HepG2 (cell line): ENCODE measurements at regions not wholly inside any gene's neighbourhood (a gene's known extent, or its start where the extent isn't known, plus 50 kb on each side); places are given as distances from the start of the nearest gene placed in this dataset.

Source experiments
- ATAC-seq: fragments of 200-7000 bp; cut with Tn5 transposase; 3 replicates; pipeline ENCODE4 v1.9.1; 2020; ENCODE audit warnings: mild to moderate bottlenecking, moderate library complexity
- BruUV-seq: library from RNA; stranded (reverse); fragments of 400-500 nt; replicated peaks from 2 replicates; lab custom pipeline; 2021; lab: Mats Ljungman, UMichigan
- CTCF ChIA-PET: fragments of 300-600 bp; formaldehyde crosslinking; extraction: SDS; loops from one replicate; lab custom pipeline; 2021; ENCODE audit warnings: low total read pairs, inconsistent platforms, low intra/inter-chr PET ratio; lab: Yijun Ruan, JAX
- POLR2A ChIA-PET: fragments of 350-600 bp; sonication (Branson Sonifier 250); formaldehyde crosslinking; loops from one replicate; lab custom pipeline; 2020; ENCODE audit warnings: antibody characterized with exemption, inconsistent platforms; lab: Yijun Ruan, JAX
- DNase-seq: peaks from one replicate; pipeline ENCODE4 v3.0.0-alpha.2; 2015; ENCODE audit warnings: low spot score
- FAIRE-seq: peaks from 3 replicates; lab custom pipeline; 2011; peaks lifted over from hg19 to GRCh38; lab: Jason Lieb, UNC
- H2AFZ ChIP-seq: one replicate; pipeline ENCODE4 v1.6.1; 2011; ENCODE audit warnings: low read length, inconsistent platforms
- H3K27ac ChIP-seq: fragments of 300-600 bp; 3 replicates; pipeline ENCODE4 v1.8.0; 2011; ENCODE audit warnings: mixed run types, mild to moderate bottlenecking, mixed read lengths, low read length, inconsistent platforms; ENCODE audit not compliant: insufficient read depth; ENCODE audit errors: extremely low read length
- H3K27me3 ChIP-seq, 2 experiments: fragments of 200-600 bp in 1 of 2; 2 replicates in 1 of 2; 3 replicates in 1 of 2; pipeline versions ENCODE4 v1.6.0 to v1.8.0; 2011; ENCODE audit warnings: low read length in 2 of 2, mild to moderate bottlenecking in 2 of 2, moderate library complexity in 2 of 2, inconsistent platforms in 1 of 2; ENCODE audit not compliant: insufficient read depth in 2 of 2, control insufficient read depth in 1 of 2
- H3K36me3 ChIP-seq, 2 experiments: fragments of 200-600 bp in 1 of 2; replicated peaks in 1 of 2; 2 replicates in 1 of 2; 3 replicates in 1 of 2; pipeline versions ENCODE4 v1.5.1 to v1.8.0; 2011; ENCODE audit warnings: low read length in 2 of 2, inconsistent platforms in 1 of 2; ENCODE audit not compliant: insufficient read depth in 2 of 2, control insufficient read depth in 1 of 2
- H3K4me1 ChIP-seq: 2 replicates; pipeline ENCODE4 v1.5.1; 2012; ENCODE audit warnings: low read length, inconsistent platforms; ENCODE audit not compliant: insufficient read depth
- H3K4me2 ChIP-seq: 2 replicates; pipeline ENCODE4 v1.6.0; 2011; ENCODE audit warnings: low read depth, low read length, inconsistent platforms
- H3K4me3 ChIP-seq, 3 experiments: fragments of 200-600 bp in 1 of 3; sonication (generic), shearing (Covaris generic) in 1 of 3; replicated peaks in 1 of 3; 2 replicates each; pipeline ENCODE4 v1.5.1; 2011 to 2016; ENCODE audit warnings: low read length in 3 of 3, inconsistent platforms in 2 of 3, low read depth in 2 of 3, mild to moderate bottlenecking in 2 of 3, control low read depth in 1 of 3, mixed read lengths in 1 of 3; ENCODE audit not compliant: insufficient read depth in 1 of 3
- H3K79me2 ChIP-seq: one replicate; pipeline ENCODE4 v1.6.1; 2011; ENCODE audit warnings: low read length, inconsistent platforms; ENCODE audit not compliant: insufficient read depth
- H3K9ac ChIP-seq: 2 replicates; pipeline ENCODE4 v1.6.0; 2011; ENCODE audit warnings: mild to moderate bottlenecking, low read depth, low read length, inconsistent platforms; ENCODE audit not compliant: insufficient read depth
- H3K9me3 ChIP-seq: 2 replicates; pipeline ENCODE4 v1.5.1; 2012; ENCODE audit warnings: mild to moderate bottlenecking, low read length
- H4K20me1 ChIP-seq: 2 replicates; pipeline ENCODE4 v1.6.0; 2011; ENCODE audit warnings: inconsistent platforms, mild to moderate bottlenecking, low read length, moderate library complexity; ENCODE audit not compliant: insufficient read depth
- CENPT ChIP-seq: sonication (generic); formaldehyde crosslinking; IDR thresholded peaks from 2 replicates; pipeline ENCODE4 v1.8.0; 2022; ENCODE audit warnings: low read depth, mild to moderate bottlenecking, moderate library complexity, missing genetic modification reagents
- CHCHD3 ChIP-seq: sonication (generic); formaldehyde crosslinking; IDR thresholded peaks from 2 replicates; pipeline ENCODE4 v1.8.0; 2022; ENCODE audit warnings: mild to moderate bottlenecking, missing genetic modification reagents, moderate library complexity
- FOXO1 ChIP-seq: sonication (generic); formaldehyde crosslinking; IDR thresholded peaks from 2 replicates; pipeline ENCODE4 v1.4.0; 2020; ENCODE audit warnings: missing genetic modification reagents
- MAFF ChIP-seq: IDR thresholded peaks from 2 replicates; pipeline ENCODE4 v1.6.1; 2011; ENCODE audit warnings: low read depth, low read length, improper control_type of control experiment
- MTF1 ChIP-seq: sonication (generic); formaldehyde crosslinking; IDR thresholded peaks from 2 replicates; pipeline ENCODE4 v1.5.0; 2020; ENCODE audit warnings: missing genetic modification reagents
- POLR2AphosphoS2 ChIP-seq: IDR thresholded peaks from 2 replicates; pipeline ENCODE4 v1.6.1; 2011; ENCODE audit warnings: low read depth, low read length, improper control_type of control experiment
- PRMT3 ChIP-seq: sonication (generic); formaldehyde crosslinking; IDR thresholded peaks from 2 replicates; pipeline ENCODE4 v1.8.1; 2022; ENCODE audit warnings: low read depth, mild to moderate bottlenecking, moderate library complexity, missing genetic modification reagents, borderline replicate concordance
- SIN3A ChIP-seq: IDR thresholded peaks from 2 replicates; pipeline ENCODE4 v1.6.1; 2011; ENCODE audit warnings: low read depth, mild to moderate bottlenecking, control low read depth, low read length, borderline replicate concordance
- SMC3 ChIP-seq: IDR thresholded peaks from 2 replicates; pipeline ENCODE4 v1.6.1; 2011; ENCODE audit warnings: low read length, improper control_type of control experiment
- SP1 ChIP-seq, 2 experiments: fragments of 450-650 bp in 1 of 2; sonication (generic) in 1 of 2; formaldehyde crosslinking in 1 of 2; IDR thresholded peaks; 2 replicates each; pipeline versions ENCODE4 v1.4.0 to v1.6.1; 2016 to 2020; ENCODE audit warnings: missing genetic modification reagents in 1 of 2
- SPEN ChIP-seq: sonication (generic); formaldehyde crosslinking; IDR thresholded peaks from 2 replicates; pipeline ENCODE4 v1.5.1; 2020; ENCODE audit warnings: low read depth, mild to moderate bottlenecking, missing genetic modification reagents
- YEATS4 ChIP-seq: sonication (generic); formaldehyde crosslinking; IDR thresholded peaks from 2 replicates; pipeline ENCODE4 v1.4.0; 2020; ENCODE audit warnings: missing genetic modification reagents, borderline replicate concordance
- ZFP36L2 ChIP-seq: sonication (generic); formaldehyde crosslinking; IDR thresholded peaks from 2 replicates; pipeline ENCODE4 v1.4.0; 2020; ENCODE audit warnings: missing genetic modification reagents
- ZNF101 ChIP-seq: sonication (generic); formaldehyde crosslinking; IDR thresholded peaks from 2 replicates; pipeline ENCODE4 v1.4.0; 2020; ENCODE audit warnings: mild to moderate bottlenecking, low read depth, missing genetic modification reagents, borderline replicate concordance
- ZNF326 ChIP-seq: sonication (generic); formaldehyde crosslinking; IDR thresholded peaks from 2 replicates; pipeline ENCODE4 v1.4.0; 2020; ENCODE audit warnings: missing genetic modification reagents, borderline replicate concordance
- ZNF550 ChIP-seq: sonication (generic); formaldehyde crosslinking; IDR thresholded peaks from 2 replicates; pipeline ENCODE4 v1.4.0; 2020; ENCODE audit warnings: mild to moderate bottlenecking, missing genetic modification reagents, borderline replicate concordance
- WGBS: methylation state at CpG from one replicate; pipeline ENCODE4 v1.1.6; 2017; ENCODE audit warnings: low lambda C conversion rate; 5-methylcytosine and 5-hydroxymethylcytosine counted together
- in situ Hi-C: cut with HindIII; loops from 2 replicates; pipeline ENCODE4 v1.10.0; 2017; ENCODE audit warnings: low pct_unique_long_range_greater_than_20kb; ENCODE audit not compliant: extremely low pct_ligation_motif_present
- intact Hi-C: fragments of 100-400 bp; cut with micrococcal nuclease; formaldehyde crosslinking; loops from one replicate; pipeline ENCODE4 v1.10.0; 2022; ENCODE audit not compliant: unreplicated experiment
- TF ChIP-seq, protein P1 (sequence below): sonication (generic); formaldehyde crosslinking; IDR thresholded peaks from 2 replicates; pipeline ENCODE4 v1.4.0; 2020; ENCODE audit warnings: missing genetic modification reagents, mild to moderate bottlenecking, borderline replicate concordance
- TF ChIP-seq, protein P2 (sequence below): conservative IDR thresholded peaks from 2 replicates; pipeline ENCODE4 v1.6.1; 2018; ENCODE audit warnings: missing genetic modification reagents
- TF ChIP-seq, protein P3 (sequence below): sonication (generic); formaldehyde crosslinking; IDR thresholded peaks from 2 replicates; pipeline ENCODE4 v1.5.1; 2020; ENCODE audit warnings: mild to moderate bottlenecking, missing genetic modification reagents, borderline replicate concordance
- TF ChIP-seq, protein P4 (sequence below): sonication (generic); formaldehyde crosslinking; IDR thresholded peaks from 2 replicates; pipeline ENCODE4 v1.9.0; 2022; ENCODE audit warnings: missing genetic modification reagents, mild to moderate bottlenecking, borderline replicate concordance

DNA sequence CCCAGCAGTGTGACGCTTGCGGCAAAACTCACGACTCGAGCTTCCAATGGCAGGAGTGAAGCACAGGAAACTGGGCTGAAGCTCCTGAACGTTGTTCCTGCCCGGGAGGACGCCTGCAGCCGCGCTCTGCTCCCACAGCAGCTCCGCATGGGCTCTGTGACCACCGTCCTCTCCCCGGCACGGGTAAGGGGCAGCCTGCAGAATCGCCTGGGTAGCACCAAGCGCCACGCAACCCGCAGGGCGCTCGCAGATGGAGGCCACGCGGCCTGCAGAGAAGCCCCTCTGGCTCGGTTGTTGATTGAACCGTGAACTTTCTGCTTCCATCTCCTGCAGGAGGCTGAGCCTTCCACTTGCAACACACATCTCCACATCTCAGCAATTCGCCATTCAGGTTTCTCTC is 63.3 kb upstream of the ZNF236 start (continued):
- TF ChIP-seq ZFP36L2 (CRISPR knock-in tag) (no peak), POLR2AphosphoS2 (no peak), CHCHD3 (CRISPR knock-in tag) (no peak), SIN3A (no peak), ZNF550 (CRISPR knock-in tag) (no peak), MTF1 (CRISPR knock-in tag) (no peak), ZNF326 (CRISPR knock-in tag) (no peak), CENPT (CRISPR knock-in tag) (no peak)
- TF ChIP-seq, protein P1, sequence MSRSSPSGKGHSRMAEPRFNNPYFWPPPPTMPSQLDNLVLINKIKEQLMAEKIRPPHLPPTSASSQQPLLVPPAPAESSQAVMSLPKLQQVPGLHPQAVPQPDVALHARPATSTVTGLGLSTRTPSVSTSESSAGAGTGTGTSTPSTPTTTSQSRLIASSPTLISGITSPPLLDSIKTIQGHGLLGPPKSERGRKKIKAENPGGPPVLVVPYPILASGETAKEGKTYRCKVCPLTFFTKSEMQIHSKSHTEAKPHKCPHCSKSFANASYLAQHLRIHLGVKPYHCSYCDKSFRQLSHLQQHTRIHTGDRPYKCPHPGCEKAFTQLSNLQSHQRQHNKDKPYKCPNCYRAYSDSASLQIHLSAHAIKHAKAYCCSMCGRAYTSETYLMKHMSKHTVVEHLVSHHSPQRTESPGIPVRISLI (CRISPR knock-in tag): no peak

DNA sequence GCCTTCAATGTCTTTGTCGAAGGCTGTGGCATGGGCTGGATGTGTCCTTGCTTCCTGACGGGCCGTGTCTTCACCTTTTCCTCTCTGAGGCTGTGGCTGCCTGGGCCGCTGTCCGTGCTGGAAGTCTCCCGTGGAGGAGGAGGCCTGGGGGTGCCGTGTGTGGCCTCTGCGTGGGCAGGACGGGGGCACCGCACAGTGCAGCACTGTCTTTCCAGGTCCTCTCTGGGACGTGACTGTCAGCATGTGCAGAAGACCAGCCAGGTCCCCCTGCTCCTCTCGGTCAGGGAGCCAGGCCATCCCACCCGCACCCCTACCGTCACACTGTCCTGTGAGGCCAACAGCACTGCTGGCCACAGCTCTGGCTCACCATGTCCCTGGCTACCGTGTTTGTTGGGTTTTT is 64.4 kb upstream of the ZNF236 start:
- no peak for FAIRE-seq
- no peak overlapping the region for H3K4me3 ChIP-seq
- intact Hi-C loops (no loop called here), in situ Hi-C loops (no loop called here)
- peak; percentile 25 for ATAC-seq
- ChIA-PET CTCF (no interaction called here), POLR2A (no interaction called here)
- H3K27ac ChIP-seq: no peak overlapping the region
- DNase-seq: no peak
- BruUV-seq: no TSS peak
- no peak overlapping the region for H2AFZ ChIP-seq
- no peaks in the 10 kb centered on the region for H3K36me3 ChIP-seq
- H3K4me2 ChIP-seq: no peak overlapping the region
- 0 out of 5 replicates have a peak, but pooled peaks cover 0 to 1% of the 10 kb centered on the region in 2 experiments for H3K27me3 ChIP-seq
- no peaks in the 10 kb centered on the region for H3K9me3 ChIP-seq
- no peak overlapping the region for H3K9ac ChIP-seq
- H4K20me1 ChIP-seq: no peaks in the 10 kb centered on the region
- H3K79me2 ChIP-seq: no peaks in the 10 kb centered on the region
- peaks cover 66% of the 10 kb centered on the region for H3K4me1 ChIP-seq
- 64% methylated on average over 10 of the region's 15 CpGs for WGBS
- TF ChIP-seq, protein P2, sequence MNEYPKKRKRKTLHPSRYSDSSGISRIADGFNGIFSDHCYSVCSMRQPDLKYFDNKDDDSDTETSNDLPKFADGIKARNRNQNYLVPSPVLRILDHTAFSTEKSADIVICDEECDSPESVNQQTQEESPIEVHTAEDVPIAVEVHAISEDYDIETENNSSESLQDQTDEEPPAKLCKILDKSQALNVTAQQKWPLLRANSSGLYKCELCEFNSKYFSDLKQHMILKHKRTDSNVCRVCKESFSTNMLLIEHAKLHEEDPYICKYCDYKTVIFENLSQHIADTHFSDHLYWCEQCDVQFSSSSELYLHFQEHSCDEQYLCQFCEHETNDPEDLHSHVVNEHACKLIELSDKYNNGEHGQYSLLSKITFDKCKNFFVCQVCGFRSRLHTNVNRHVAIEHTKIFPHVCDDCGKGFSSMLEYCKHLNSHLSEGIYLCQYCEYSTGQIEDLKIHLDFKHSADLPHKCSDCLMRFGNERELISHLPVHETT (CRISPR knock-in tag): no peak
- TF ChIP-seq FOXO1: no peak
- TF ChIP-seq SMC3: no peak
- TF ChIP-seq SP1 (IDR thresholded peaks at IDR 0.05): no peak
- no peak for TF ChIP-seq SP1 (CRISPR knock-in tag; IDR thresholded peaks at IDR 0.05)
- TF ChIP-seq YEATS4 (CRISPR knock-in tag): no peak
- TF ChIP-seq, protein P3, sequence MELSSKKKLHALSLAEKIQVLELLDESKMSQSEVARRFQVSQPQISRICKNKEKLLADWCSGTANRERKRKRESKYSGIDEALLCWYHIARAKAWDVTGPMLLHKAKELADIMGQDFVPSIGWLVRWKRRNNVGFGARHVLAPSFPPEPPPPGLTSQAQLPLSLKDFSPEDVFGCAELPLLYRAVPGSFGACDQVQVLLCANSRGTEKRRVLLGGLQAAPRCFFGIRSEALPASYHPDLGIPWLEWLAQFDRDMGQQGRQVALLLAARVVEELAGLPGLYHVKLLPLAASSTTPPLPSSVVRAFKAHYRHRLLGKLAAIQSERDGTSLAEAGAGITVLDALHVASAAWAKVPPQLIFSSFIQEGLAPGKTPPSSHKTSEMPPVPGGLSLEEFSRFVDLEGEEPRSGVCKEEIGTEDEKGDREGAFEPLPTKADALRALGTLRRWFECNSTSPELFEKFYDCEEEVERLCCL: no peak
- no peak for TF ChIP-seq SPEN (CRISPR knock-in tag)
- no peak for TF ChIP-seq MAFF
- TF ChIP-seq PRMT3 (CRISPR knock-in tag): no peak
- TF ChIP-seq, protein P4, sequence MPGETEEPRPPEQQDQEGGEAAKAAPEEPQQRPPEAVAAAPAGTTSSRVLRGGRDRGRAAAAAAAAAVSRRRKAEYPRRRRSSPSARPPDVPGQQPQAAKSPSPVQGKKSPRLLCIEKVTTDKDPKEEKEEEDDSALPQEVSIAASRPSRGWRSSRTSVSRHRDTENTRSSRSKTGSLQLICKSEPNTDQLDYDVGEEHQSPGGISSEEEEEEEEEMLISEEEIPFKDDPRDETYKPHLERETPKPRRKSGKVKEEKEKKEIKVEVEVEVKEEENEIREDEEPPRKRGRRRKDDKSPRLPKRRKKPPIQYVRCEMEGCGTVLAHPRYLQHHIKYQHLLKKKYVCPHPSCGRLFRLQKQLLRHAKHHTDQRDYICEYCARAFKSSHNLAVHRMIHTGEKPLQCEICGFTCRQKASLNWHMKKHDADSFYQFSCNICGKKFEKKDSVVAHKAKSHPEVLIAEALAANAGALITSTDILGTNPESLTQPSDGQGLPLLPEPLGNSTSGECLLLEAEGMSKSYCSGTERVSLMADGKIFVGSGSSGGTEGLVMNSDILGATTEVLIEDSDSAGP (CRISPR knock-in tag): no peak
- no peak for TF ChIP-seq ZNF101
